ENCODE measurements at regions not wholly inside any gene's neighbourhood (a gene's known extent, or its start where the extent isn't known, plus 50 kb on each side); places are given as distances from the start of the nearest gene placed in this dataset.
"Not testable (repeated sequence)": the region's sequence is repeated elsewhere in the genome, so short reads cannot be mapped to it uniquely, and the experiment has no call there.

DNA sequence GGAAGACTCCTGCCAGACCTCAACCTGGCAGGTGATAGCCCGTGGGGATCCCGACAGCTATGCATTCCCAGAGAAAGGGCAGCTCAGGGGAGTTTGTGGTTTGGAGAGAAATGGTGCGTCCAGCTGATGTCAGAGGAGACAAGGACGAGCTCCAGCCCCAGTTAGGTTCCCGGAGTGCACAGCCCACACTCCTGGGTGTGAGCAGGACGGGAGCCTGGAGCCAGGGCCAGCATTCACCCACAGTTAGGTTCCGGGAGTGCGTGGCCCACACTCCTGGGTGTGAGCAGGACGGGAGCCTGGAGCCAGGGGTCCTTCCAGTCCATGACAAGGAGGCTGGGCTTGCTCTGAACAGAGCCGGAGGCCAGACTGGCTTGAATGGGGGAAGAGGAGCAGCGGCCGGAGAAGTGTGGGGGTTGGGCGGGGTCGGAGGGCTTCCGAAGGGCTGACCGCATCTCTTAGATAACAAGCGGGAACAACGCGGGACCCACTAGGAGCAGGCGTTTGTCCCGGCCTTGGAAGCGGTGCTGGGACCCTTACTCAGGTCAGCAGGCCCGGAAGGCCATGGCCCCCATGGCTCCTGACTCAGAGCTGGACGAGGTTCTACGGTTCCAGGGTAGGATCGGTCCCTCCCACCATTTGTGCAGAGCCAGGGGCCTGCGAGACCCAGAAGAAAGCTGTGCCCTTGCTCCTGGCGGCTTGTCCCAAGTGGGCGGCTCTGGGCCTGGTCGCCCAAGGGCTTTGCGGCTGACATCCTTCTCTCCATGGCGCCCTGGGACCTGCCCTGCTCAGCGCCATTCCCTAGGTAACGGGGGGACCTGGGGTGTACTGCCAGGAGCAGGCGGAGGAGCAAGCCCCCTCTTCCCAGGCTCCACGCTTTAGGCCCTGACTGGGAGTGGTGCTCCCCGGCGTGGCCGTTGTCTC lies 185.6 kb downstream of the RTP5 start:
- no peak for DNase-seq

GRCh38 chr2:242056026-242056425 lies 186.5 kb downstream of the RTP5 start:
- DNase-seq = no peak

DNA sequence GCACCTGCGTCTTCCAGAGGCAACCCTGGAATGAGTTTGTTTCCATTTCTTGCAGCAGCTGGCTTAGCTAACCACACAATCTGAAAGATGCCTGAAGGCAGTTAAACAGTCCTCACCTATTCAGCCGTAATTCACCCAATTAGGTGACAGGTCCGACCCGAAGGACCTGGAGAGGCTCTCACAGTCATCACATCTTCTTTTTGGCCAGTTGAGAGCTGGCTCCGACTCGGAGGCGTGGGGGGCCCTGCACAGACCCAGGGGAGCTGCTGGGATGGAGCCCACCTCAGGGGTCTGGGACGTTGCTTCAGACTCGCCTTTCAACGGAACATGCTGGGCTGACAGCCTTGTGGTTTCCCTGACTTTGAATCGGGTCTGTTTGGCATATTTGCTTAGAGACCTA lies 187.3 kb downstream of the RTP5 start:
- DNase-seq = no peak

DNA sequence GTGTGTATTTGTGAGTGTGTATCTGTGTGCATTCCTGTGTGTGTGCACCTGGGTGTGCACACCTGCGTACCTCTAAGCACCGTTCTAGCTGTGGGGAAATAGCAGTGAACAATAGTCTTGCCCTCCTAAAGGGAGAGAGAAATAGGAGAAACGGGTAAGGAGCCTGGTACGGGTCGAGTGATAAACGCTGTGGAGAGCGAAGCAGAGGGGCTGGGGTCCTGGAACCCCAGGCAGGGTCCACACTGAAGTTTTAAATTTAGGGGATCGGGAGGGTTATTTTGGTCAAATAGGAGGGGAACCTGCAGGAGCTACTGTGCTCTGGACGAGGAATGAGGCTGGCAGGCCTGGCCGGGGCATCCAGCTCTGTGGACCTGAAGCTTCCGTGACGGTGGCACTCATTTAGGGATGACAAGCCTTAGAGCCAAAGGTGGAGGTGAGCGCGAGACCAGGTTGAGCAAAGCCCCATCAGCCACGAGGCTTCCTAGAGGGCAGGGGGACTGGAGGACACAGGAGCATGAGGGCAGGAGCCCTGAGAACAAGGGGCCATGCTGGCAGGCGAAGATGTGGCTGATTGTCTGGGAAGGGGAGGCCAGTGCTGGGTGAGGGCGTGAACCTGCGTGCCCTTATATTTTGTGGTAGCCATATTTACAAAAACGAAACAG lies 188.0 kb downstream of the RTP5 start:
- DNase-seq = no peak

GRCh38 chr2:242058116-242058680 lies 188.7 kb downstream of the RTP5 start:
- DNase-seq = no peak

GRCh38 chr2:242059566-242059965 lies 190.0 kb downstream of the RTP5 start:
- DNase-seq = no peak

DNA sequence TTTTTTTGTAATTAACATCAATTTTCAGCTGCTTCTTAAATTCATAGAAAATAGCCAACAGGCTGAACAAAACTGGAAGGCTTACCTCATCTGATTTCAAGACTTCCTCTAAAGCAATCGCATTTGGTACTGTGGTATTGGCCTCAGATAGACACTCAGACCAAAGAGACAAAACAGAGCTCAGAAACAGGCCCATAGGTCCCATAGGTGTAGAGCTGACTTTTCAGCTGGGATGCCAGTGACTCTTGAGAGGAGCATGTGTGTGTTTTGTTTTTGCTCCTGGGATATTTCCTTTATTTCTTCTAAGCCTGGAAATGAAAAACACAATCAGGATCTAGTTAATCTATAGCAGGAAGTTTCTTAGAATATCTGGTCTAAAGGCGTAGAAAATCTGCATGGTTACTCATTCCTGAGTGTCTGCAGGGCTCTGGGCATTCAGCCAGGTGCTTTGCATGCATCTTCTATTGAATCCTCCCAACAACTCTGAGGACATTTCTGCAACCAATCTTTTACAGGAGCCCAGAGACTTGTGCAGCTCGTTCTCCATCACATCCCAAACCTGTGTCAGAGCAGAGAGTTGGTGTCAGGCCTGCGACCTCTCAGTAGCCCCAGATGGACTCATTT lies 190.8 kb downstream of the RTP5 start:
- DNase-seq = no peak

DNA sequence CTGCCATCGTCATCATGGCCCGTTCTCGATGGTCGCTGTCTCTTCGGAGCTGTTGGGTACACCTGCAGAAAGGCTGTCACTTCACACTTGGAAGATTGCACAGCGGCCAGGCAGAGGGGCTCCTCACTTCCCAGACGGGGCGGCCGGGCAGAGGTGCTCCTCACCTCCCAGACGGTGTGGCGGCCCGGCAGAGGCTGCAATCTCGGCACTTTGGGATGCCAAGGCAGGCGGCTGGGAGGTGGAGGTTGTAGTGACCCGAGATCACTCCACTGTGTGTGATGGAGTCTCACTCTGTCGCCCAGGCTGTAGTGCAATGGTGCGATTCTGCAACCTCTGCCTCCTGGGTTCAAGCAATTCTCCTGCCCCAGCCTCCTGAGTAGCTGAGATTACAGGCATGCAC lies 192.4 kb downstream of the RTP5 start:
- not testable (repeated sequence) for DNase-seq

GRCh38 chr2:242063436-242063835 lies 193.9 kb downstream of the RTP5 start:
- no peak for DNase-seq

- DNase-seq = no peak
Observed at GRCh38 chr2:242063850-242064249, 194.3 kb downstream of the RTP5 start.

DNA sequence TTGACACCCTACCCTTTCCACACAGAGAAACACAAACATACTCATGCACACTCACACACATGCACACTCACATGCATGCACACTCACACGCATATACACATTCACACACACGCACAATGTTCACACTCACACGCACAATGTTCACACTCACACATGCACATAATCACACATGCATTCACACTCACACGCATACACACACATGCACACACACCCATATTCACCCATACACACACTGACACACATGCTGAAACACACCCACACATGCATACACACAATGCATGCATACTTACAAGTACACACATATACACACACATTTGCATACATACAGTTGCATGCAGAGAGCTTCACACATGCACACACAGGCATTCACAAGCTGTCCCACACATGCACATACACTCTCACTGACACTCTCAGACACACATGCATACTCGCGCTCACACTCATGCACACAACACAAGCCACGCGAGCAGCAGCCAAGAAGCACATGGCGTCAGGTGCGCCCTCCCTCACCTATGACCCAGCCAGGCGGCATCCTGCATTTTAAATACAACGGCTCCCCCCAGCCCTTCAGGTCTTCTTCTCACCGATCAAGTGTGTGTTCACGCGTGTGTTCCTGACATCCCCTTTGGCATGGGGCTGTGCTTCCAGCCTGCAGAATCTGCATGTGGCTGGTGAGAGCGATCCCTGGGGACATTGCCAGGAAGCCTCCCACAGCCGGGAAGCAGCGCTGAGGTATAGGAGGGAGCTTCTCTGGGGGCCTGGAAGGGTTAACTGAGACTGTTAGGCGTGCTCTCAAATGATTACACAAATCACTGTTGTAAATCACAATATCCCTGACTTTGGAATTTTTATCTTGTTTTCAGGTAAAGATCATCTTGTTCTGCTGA lies 195.1 kb downstream of the RTP5 start:
- no peak for DNase-seq

- DNase-seq = no peak
Observed at GRCh38 chr2:242065426-242065825, 195.9 kb downstream of the RTP5 start.

DNA sequence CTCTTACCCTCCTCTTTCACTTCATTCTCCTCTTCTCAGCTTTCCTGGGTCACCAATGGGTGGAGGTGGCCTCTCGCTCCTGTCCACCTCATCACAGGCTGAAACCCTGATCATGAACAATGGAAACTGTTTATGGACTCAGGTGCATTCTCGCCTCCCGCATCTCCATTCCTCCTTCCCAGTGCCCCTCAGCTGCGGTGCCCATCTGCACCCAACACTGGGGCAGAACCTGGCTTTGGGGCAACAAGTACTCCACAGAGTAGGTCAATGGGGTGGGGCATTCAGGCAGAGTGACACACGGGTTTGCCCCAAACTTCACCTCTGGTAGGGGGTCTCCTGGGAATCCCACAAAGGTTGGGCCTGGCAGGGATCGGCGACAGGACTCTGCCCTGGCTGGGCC lies 199.5 kb downstream of the RTP5 start:
- DNase-seq = no peak

- not testable (repeated sequence) for DNase-seq
Observed at GRCh38 chr2:242069938-242070395, 200.4 kb downstream of the RTP5 start.

DNA sequence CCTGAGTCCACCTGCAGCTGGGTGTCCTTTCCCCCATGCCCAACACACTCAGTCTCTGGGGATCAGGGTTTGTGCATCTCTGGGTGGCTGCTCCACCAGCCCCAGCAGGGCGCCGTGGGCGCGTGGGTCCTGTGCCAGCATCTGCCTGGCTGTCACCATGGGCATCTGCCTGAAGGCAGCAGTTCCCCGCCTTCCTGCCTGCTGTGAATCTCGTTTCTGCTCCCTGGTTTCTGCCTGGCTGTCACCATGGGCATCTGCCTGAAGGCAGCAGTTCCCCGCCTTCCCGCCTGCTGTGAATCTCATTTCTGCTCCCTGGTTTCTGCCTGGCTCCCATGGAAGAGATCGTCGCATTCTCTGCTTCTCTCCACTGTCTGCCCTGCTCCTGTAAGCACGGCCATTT lies 201.2 kb downstream of the RTP5 start:
- not testable (repeated sequence) for DNase-seq

- not testable (repeated sequence) for DNase-seq
Observed at GRCh38 chr2:242071377-242071776, 201.8 kb downstream of the RTP5 start.

- not testable (repeated sequence) for DNase-seq
Observed at GRCh38 chr2:242071936-242072335, 202.4 kb downstream of the RTP5 start.

GRCh38 chr2:242075168-242075567 lies 205.6 kb downstream of the RTP5 start:
- no peak for DNase-seq

DNA sequence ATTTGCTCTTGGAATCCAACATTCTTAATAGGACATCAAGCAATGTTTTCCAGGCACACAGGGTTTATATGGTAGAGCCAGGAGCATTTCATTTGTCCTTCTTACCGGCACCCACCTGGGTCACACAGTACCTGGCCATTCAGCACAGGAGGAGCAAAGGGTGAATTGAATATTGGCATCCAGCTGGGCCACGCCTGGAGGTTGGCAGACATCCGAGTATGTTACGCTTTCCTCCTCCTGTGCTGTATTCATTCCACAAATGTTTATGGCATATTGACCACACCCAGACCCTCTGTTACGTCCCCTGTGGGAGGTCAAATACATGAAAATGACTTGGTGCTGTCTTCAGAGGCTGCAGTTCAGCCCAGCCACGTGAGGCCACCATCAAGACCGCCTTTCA lies 206.2 kb downstream of the RTP5 start:
- no peak for DNase-seq

DNA sequence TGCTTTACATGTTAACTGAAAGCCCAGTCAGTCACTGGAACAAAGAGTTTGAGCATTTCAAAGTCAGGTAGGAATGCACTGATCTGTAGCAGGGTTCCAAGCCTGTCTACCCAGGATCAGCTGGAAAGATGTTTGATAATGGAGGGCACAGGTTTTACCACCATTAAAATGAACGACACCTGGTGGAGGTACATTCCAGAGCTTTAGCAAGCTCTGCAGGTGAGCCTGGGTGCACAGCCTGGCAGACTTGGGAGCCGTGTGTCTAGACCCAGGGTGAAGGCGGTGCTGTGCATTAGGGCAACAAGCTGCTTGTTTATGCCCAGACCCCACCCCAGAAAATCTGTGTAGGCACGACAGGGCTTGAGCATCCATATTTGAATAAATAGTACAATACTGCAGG lies 206.7 kb downstream of the RTP5 start:
- DNase-seq = not testable (repeated sequence)

DNA sequence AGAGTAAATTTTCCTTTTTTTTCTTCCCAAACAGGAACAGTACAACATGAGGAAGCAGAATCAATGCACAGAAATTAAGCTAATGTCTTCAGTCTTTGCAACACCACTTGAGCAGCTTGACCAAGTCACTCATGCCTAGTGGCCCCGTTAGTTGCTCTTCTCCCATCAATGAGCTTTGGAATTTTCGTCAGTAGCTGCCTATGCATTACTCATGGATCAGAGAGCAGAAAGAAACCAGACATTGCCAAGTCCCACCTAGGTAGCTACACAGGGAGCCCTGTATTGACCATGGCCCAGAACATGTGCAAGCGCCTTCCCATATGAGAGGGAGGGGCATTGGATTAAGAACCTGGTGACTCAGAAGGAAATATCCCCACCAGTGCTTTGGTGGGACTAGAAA lies 208.9 kb downstream of the RTP5 start:
- not testable (repeated sequence) for DNase-seq

GRCh38 chr2:242079792-242080191 lies 210.3 kb downstream of the RTP5 start:
- not testable (repeated sequence) for DNase-seq
